ENCODE measurements at regions not wholly inside any gene's neighbourhood (a gene's known extent, or its start where the extent isn't known, plus 50 kb on each side); places are given as distances from the start of the nearest gene placed in this dataset.
"Not testable (repeated sequence)": the region's sequence is repeated elsewhere in the genome, so short reads cannot be mapped to it uniquely, and the experiment has no call there.

DNA sequence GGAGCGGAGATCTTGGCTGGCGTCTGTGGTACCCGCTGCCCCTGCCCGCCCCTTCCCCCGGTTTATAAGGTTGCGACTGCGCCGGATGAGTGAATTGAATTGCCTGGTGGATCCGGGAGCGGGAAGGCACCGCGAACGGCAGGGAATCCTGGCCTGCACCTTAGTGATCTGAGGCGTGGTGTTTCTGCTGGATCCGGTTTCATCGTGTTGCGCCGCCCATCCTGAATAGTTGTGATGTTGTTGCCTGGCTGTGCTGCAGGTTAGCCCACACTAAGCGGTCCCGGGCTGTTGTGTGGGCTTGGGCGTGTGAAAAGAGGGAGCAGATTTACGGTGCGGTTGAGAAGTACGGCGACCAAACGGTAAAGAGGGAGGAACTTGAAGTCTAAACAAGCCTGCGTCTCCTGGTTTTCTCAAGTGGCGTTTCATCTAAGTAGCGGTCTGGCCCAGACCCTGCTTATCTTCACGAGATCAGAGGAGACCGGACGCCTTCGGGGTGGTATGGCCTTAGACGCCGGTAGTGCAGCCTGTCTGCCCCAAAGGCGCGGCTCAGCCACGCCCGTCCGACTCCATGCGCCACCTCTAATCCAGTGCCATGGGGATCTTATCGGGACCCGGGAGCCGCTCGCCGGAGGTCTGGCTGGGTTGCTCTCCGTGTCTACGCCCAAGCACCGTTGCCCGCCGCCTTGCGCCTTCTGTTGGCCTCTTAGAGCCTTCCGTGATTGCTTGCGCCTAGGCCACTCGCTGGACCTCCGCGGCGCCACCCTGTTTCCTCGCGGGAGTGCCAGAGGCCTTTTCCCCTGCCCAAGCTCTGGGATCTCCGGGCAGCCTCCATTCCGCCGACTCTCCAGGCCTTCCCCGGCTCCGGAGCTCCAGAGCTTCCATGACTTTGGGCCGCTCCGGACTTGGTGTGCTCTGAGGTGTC lies 87.5 kb upstream of the RHOU start:
- Mint-ChIP-seq H3K27me3 (peaks cover 63% of the 10 kb centered on the region), H3K4me3 (peak overlapping the region; percentile 83 to 93 (median 88)), H3K9me3 (peaks cover 0 to 8% (median 0%) of the 10 kb centered on the region in 7 donors), H3K4me1 (peaks cover 14 to 26% (median 20%) of the 10 kb centered on the region in 4 donors), H3K27ac (peak overlapping the region; percentile 64 to 80 (median 71)), H3K36me3 (no peaks in the 10 kb centered on the region)
- H3K4me3 ChIP-seq (ENCODE audit: low read depth, low read length), result peak overlapping the region; percentile 86
- H3K27ac ChIP-seq (ENCODE audit: insufficient read depth, low read length, poor library complexity, severe bottlenecking), result no peak overlapping the region
- H3K9me3 ChIP-seq (ENCODE audit: control insufficient read depth in 2 of 2, low read length in 2 of 2), result no peaks in the 10 kb centered on the region
- peak in 2 of 3 donors; percentile 16 to 42 for DNase-seq
- peaks cover 36% of the 10 kb centered on the region for H3K27me3 ChIP-seq (ENCODE audit: control insufficient read depth, insufficient read depth, low read length)
- H3K36me3 ChIP-seq (ENCODE audit: control insufficient read depth, insufficient read depth, low read length), result no peaks in the 10 kb centered on the region
- peak; percentile 28 to 34 for ATAC-seq (ENCODE audit: low read depth in 2 of 2)
- H3K4me1 ChIP-seq (ENCODE audit: control insufficient read depth, insufficient read depth, low read length, poor library complexity, severe bottlenecking), result peaks cover 26% of the 10 kb centered on the region

GRCh38 chr1:228648647-228649383 lies 86.5 kb upstream of the RHOU start:
- H3K4me3 ChIP-seq (ENCODE audit: low read depth, low read length), result no peak overlapping the region
- no peaks in the 10 kb centered on the region for H3K36me3 ChIP-seq (ENCODE audit: control insufficient read depth, insufficient read depth, low read length)
- H3K4me1 Mint-ChIP-seq, result peaks cover 14 to 26% (median 20%) of the 10 kb centered on the region in 4 donors
- H3K4me1 ChIP-seq (ENCODE audit: control insufficient read depth, insufficient read depth, low read length, poor library complexity, severe bottlenecking), result peaks cover 26% of the 10 kb centered on the region
- H3K36me3 Mint-ChIP-seq, result no peaks in the 10 kb centered on the region
- no peak overlapping the region for H3K27ac ChIP-seq (ENCODE audit: insufficient read depth, low read length, poor library complexity, severe bottlenecking)
- no peak overlapping the region for H3K27ac Mint-ChIP-seq
- H3K9me3 Mint-ChIP-seq, result peaks cover 0 to 8% (median 0%) of the 10 kb centered on the region in 7 donors
- H3K27me3 Mint-ChIP-seq, result peaks cover 72% of the 10 kb centered on the region
- H3K4me3 Mint-ChIP-seq, result peak overlapping the region; percentile 36 to 93 (median 88)
- H3K27me3 ChIP-seq (ENCODE audit: control insufficient read depth, insufficient read depth, low read length), result peaks cover 40% of the 10 kb centered on the region
- ATAC-seq (ENCODE audit: low read depth in 2 of 2) (no peak), DNase-seq (no peak)
- H3K9me3 ChIP-seq (ENCODE audit: control insufficient read depth in 2 of 2, low read length in 2 of 2), result no peaks in the 10 kb centered on the region

- Mint-ChIP-seq H3K27me3 (peaks cover 86% of the 10 kb centered on the region), H3K27ac (no peak overlapping the region), H3K4me1 (peaks cover 14 to 26% (median 20%) of the 10 kb centered on the region in 4 donors), H3K36me3 (no peaks in the 10 kb centered on the region), H3K4me3 (no peak overlapping the region), H3K9me3 (peaks cover 0 to 8% (median 0%) of the 10 kb centered on the region in 7 donors)
- no peak overlapping the region for H3K27ac ChIP-seq (ENCODE audit: insufficient read depth, low read length, poor library complexity, severe bottlenecking)
- peaks cover 26% of the 10 kb centered on the region for H3K4me1 ChIP-seq (ENCODE audit: control insufficient read depth, insufficient read depth, low read length, poor library complexity, severe bottlenecking)
- ATAC-seq (ENCODE audit: low read depth in 2 of 2) (no peak), DNase-seq (peak in 1 of 3 donors; percentile 24)
- no peaks in the 10 kb centered on the region for H3K9me3 ChIP-seq (ENCODE audit: control insufficient read depth in 2 of 2, low read length in 2 of 2)
- no peaks in the 10 kb centered on the region for H3K36me3 ChIP-seq (ENCODE audit: control insufficient read depth, insufficient read depth, low read length)
- H3K4me3 ChIP-seq (ENCODE audit: low read depth, low read length), result no peak overlapping the region
- H3K27me3 ChIP-seq (ENCODE audit: control insufficient read depth, insufficient read depth, low read length), result peaks cover 44% of the 10 kb centered on the region
These were observed 85.1 kb upstream of the RHOU start for GRCh38 chr1:228650141-228650540.

DNA sequence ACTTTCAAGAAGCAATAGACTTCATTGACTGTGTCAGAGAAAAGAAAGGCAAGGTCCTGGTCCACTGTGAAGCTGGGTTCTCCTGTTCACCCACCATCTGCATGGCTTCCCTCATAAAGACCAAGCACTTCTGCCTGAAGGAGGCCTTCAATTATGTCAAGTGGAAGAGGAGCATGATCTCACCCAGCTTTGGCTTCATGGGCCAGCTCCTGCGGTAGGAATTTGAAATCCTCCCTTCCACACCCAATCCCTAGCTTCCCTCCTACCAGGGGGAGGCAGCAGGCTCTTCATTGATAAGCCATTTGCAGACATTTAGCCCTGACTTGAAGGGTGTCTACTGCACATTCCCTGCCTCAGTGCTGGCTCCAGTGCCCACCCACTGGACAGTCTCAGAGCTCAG lies 84.3 kb upstream of the RHOU start:
- Histone ChIP-seq H3K4me3 (ENCODE audit: low read depth, low read length) (no peak overlapping the region), H3K9me3 (ENCODE audit: control insufficient read depth in 2 of 2, low read length in 2 of 2) (no peaks in the 10 kb centered on the region), H3K36me3 (ENCODE audit: control insufficient read depth, insufficient read depth, low read length) (no peaks in the 10 kb centered on the region), H3K27me3 (ENCODE audit: control insufficient read depth, insufficient read depth, low read length) (peaks cover 50% of the 10 kb centered on the region), H3K4me1 (ENCODE audit: control insufficient read depth, insufficient read depth, low read length, poor library complexity, severe bottlenecking) (peaks cover 26% of the 10 kb centered on the region), H3K27ac (ENCODE audit: insufficient read depth, low read length, poor library complexity, severe bottlenecking) (no peak overlapping the region)
- Mint-ChIP-seq H3K4me3 (no peak overlapping the region), H3K36me3 (no peaks in the 10 kb centered on the region), H3K27me3 (peaks cover 88% of the 10 kb centered on the region), H3K4me1 (peaks cover 14 to 26% (median 20%) of the 10 kb centered on the region in 4 donors), H3K27ac (no peak overlapping the region), H3K9me3 (peaks cover 0 to 8% (median 0%) of the 10 kb centered on the region in 7 donors)
- DNase-seq, result no peak
- ATAC-seq (ENCODE audit: low read depth in 2 of 2), result no peak

- no peak overlapping the region for H3K27ac Mint-ChIP-seq
- H3K27me3 ChIP-seq (ENCODE audit: control insufficient read depth, insufficient read depth, low read length), result peaks cover 49% of the 10 kb centered on the region
These were observed 83.2 kb upstream of the RHOU start for GRCh38 chr1:228652116-228652515.

DNA sequence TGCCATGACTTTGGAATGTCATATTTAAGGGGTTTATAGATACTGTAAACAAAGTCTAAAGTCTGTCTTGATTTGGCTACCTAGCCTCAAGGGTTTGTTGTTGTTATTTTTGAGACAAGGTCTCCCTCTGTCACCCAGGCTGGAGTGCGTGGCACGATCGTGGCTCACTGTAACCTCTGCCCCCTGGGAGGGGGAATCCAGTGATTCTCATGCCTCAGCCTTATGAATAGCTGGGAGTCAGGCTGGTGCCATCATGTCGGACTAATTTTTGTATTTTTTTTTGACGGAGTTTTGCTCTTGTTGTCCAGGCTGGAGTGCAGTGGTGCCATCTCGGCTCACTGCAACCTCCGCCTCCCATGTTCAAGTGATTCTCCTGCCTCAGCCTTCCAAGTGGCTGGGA lies 82.2 kb upstream of the RHOU start:
- H3K27me3 ChIP-seq (ENCODE audit: control insufficient read depth, insufficient read depth, low read length), result peaks cover 47% of the 10 kb centered on the region
- H3K4me1 Mint-ChIP-seq, result peaks cover 3 to 11% (median 10%) of the 10 kb centered on the region in 4 donors
- H3K4me3 ChIP-seq (ENCODE audit: low read depth, low read length); H3K27ac Mint-ChIP-seq; DNase-seq; H3K27ac ChIP-seq (ENCODE audit: insufficient read depth, low read length, poor library complexity, severe bottlenecking); H3K36me3 Mint-ChIP-seq; H3K9me3 Mint-ChIP-seq; H3K36me3 ChIP-seq (ENCODE audit: control insufficient read depth, insufficient read depth, low read length); H3K4me3 Mint-ChIP-seq; ATAC-seq (ENCODE audit: low read depth in 2 of 2); H3K9me3 ChIP-seq (ENCODE audit: control insufficient read depth in 2 of 2, low read length in 2 of 2): not testable (repeated sequence)
- H3K4me1 ChIP-seq (ENCODE audit: control insufficient read depth, insufficient read depth, low read length, poor library complexity, severe bottlenecking), result peaks cover 10% of the 10 kb centered on the region
- H3K27me3 Mint-ChIP-seq, result peaks cover 85% of the 10 kb centered on the region

More at GRCh38 chr1:228652116-228652515, 83.2 kb upstream of the RHOU start:
- DNase-seq (no peak), ATAC-seq (ENCODE audit: low read depth in 2 of 2) (no peak)
- H3K9me3 Mint-ChIP-seq, result peaks cover 0 to 5% (median 0%) of the 10 kb centered on the region in 7 donors
- Histone ChIP-seq H3K36me3 (ENCODE audit: control insufficient read depth, insufficient read depth, low read length) (no peaks in the 10 kb centered on the region), H3K9me3 (ENCODE audit: control insufficient read depth in 2 of 2, low read length in 2 of 2) (no peaks in the 10 kb centered on the region), H3K4me3 (ENCODE audit: low read depth, low read length) (no peak overlapping the region), H3K27ac (ENCODE audit: insufficient read depth, low read length, poor library complexity, severe bottlenecking) (no peak overlapping the region), H3K4me1 (ENCODE audit: control insufficient read depth, insufficient read depth, low read length, poor library complexity, severe bottlenecking) (peaks cover 20% of the 10 kb centered on the region)
- H3K4me1 Mint-ChIP-seq, result peaks cover 9 to 18% (median 14%) of the 10 kb centered on the region in 4 donors
- peaks cover 89% of the 10 kb centered on the region for H3K27me3 Mint-ChIP-seq
- H3K4me3 Mint-ChIP-seq, result no peak overlapping the region
- no peaks in the 10 kb centered on the region for H3K36me3 Mint-ChIP-seq

GRCh38 chr1:228653748-228654147 lies 81.5 kb upstream of the RHOU start:
- Mint-ChIP-seq H3K4me1 (peaks cover 2 to 11% (median 5%) of the 10 kb centered on the region in 4 donors), H3K4me3 (no peak overlapping the region), H3K27ac (no peak overlapping the region), H3K27me3 (peaks cover 83% of the 10 kb centered on the region), H3K9me3 (peaks cover 0 to 3% (median 0%) of the 10 kb centered on the region in 7 donors), H3K36me3 (no peaks in the 10 kb centered on the region)
- Histone ChIP-seq H3K36me3 (ENCODE audit: control insufficient read depth, insufficient read depth, low read length) (no peaks in the 10 kb centered on the region), H3K9me3 (ENCODE audit: control insufficient read depth in 2 of 2, low read length in 2 of 2) (no peaks in the 10 kb centered on the region), H3K27me3 (ENCODE audit: control insufficient read depth, insufficient read depth, low read length) (peaks cover 43% of the 10 kb centered on the region), H3K4me3 (ENCODE audit: low read depth, low read length) (no peak overlapping the region), H3K27ac (ENCODE audit: insufficient read depth, low read length, poor library complexity, severe bottlenecking) (no peak overlapping the region), H3K4me1 (ENCODE audit: control insufficient read depth, insufficient read depth, low read length, poor library complexity, severe bottlenecking) (peaks cover 4% of the 10 kb centered on the region)
- DNase-seq (no peak), ATAC-seq (ENCODE audit: low read depth in 2 of 2) (no peak)

All from CD4-positive, CD25-positive, alpha-beta regulatory T cell (primary cell).